NCI-H1417 treated with DMSO at 0.1 percent for 48 hours (cell line): ENCODE measurements at regions not wholly inside any gene's neighbourhood (a gene's known extent, or its start where the extent isn't known, plus 50 kb on each side); places are given as distances from the start of the nearest gene placed in this dataset.
A peak's percentile ranks its signal among the peaks of the same experiment; 100 is the strongest.

Experiments
- DNase-seq: peaks from one replicate; lab custom pipeline; 2025; lab: John Stamatoyannopoulos, UW

DNA sequence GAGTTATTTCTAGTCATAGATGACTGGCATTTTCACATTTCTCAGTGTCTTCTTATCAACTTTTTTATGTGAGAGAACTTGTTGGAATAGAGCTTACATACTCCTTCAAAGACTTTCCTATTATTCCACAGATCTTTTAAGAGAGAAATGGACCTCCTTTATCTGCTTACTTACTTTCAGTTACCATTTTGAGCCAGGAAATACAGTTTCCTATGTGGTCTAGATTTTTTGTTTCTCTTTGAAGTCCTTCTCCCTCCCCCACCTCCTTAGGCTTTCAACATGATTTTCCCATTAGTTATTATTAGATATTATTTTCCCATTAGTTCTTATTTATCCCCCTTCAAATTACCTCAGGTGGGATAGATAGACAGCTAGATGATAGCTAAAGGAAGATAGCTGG lies 289.1 kb upstream of the ITGA1 start:
- no peak for DNase-seq

GRCh38 chr5:52502460-52502999 lies 285.2 kb upstream of the ITGA1 start:
- DNase-seq, result peak; percentile 27

DNA sequence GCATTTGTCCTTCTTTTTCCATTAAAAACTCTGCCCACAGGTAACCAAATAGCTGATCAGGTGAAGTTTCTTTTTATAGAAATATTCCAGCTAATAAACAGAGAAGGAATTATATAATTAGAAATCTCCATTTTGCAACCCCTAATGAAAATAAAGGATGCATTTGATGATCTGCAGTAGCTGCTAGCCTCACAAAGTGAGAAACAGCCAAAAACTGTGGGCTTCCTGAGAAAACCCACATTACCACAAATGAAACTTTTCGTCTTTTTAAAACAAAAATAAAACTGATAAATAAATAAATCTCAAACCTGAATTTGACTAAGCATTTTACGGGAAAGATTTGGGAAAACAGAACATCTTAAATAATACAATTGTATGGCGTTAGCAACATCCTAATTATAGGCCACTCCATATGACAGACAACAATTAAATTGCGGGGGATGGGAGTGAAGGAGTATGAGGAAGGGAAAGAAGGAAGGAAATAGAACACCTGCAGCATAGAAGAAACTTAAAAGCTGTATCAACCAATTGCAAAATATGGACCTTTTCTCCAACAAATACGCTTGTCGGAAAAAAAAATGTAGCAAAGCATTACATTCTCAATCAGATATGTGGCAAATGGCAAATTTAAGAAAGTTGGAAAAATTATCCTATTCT lies 283.0 kb upstream of the ITGA1 start:
- no peak for DNase-seq

DNA sequence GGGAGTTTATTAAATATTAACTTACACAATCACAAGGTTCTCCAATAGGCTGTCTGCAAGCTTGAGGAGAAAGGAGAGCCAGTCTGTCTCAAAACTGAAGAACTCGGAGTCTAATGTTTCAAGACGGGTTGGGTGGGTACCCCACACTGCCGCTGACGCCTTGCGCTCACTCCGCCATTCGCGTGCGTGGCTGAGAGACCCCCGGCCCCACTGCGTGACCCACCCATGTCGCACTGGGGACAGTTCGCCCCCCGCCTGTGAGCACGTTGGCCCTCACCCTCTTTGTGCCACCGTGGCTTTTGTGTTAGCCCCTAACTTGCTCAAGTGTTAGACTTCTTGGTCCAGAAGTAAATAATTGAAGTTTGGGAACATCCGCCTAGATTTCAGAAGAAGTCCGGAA lies 270.0 kb upstream of the ITGA1 start:
- DNase-seq, result no peak

DNA sequence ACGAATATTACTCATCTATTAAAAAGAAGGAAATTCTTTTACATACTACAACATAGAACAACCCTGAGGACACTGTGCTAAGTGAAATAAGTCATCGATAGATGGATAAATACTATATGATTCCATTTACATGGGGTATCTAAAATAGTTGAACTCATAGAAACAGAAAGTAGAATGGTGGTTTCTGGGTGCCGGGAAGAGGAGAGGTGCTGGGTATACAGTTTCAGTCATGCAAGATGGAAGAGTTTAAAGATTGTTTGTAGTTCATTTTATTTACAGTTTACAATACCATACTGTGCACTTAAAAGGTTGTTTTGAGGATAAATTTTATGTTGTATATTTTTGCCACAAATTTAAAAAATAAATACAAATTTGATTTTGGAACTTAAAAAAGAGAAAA lies 267.5 kb upstream of the ITGA1 start:
- DNase-seq, result no peak

DNA sequence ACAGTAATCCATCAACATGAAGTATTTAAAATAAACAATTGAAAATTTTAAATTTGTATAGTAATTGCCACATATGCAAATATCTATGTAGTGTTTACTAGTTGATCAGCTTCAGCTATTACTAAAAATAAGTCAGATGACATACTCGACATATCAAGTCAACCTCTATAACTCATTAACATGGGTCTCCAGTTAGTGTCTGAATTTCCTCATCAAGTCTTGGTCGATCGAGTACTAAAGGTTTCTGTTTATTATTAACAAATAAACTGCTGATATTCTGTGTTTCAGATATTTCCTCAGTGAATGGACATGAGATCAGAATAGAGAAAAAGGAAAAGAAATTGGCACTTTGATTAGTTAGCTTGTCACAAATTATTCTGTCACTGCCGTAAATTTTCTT lies 266.5 kb upstream of the ITGA1 start:
- no peak for DNase-seq

DNA sequence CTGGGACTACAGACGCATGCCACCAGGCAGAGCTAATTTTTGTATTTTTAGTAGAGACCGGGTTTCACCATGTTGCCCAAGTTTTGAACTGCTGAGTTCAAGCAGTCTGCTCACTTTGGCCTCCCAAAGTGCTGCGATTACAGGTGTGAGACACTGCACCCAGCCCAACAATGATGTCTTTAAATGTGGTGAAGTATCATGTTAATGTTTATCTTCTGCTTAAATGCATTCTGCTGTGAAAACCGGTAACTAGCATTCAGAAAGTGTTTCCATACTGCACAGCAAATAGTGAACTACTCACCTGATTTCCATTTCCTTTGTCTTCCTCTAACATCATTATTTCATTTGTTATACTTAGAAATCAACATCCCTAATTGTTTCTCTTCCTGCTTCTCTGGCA lies 264.0 kb upstream of the ITGA1 start:
- no peak for DNase-seq

GRCh38 chr5:52531105-52531504 lies 256.6 kb upstream of the ITGA1 start:
- DNase-seq, result no peak

GRCh38 chr5:52543594-52543993 lies 244.1 kb upstream of the ITGA1 start:
- DNase-seq, result no peak

DNA sequence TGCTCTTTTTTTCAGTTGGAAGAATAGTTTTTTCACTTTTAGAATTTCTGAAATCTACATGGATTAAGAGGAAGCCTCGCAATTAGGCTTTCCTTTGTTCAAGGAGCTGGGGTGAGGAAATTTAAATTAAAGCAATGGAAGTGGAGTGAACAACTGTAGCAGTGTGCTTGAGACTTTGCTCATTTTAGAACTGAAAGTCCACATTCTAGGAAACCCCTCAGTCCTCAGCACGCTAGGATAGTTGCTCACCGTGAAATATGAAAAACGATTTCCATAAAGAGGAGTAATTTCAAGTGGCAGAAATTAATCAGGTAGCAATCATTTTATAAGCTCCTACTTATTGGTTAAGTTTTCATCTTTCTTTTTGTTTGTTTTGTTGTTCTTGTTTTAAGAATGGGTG lies 243.0 kb upstream of the ITGA1 start:
- no peak for DNase-seq

GRCh38 chr5:52554293-52554692 lies 233.4 kb upstream of the ITGA1 start:
- no peak for DNase-seq

DNA sequence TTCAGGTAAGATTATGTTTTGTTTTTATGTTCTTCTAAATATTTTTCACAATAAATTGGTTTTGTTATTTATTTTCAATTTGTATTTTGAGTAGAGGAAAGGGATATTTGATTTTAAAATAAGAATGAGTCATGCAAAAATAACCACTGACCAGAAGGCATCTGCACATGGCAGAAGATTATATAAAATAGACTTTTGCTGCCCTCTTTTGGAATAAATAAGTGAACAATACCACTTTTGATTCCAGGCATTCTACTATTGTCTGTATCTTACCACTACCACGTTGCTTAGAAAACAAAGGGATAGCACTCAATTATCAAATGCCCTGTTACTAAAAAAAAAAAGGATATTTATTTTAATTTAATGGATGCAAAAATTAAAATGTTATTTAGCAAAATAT lies 227.3 kb upstream of the ITGA1 start:
- peak; percentile 31 for DNase-seq

- DNase-seq, result no peak
Measured at GRCh38 chr5:52562473-52562872, 225.2 kb upstream of the ITGA1 start.

DNA sequence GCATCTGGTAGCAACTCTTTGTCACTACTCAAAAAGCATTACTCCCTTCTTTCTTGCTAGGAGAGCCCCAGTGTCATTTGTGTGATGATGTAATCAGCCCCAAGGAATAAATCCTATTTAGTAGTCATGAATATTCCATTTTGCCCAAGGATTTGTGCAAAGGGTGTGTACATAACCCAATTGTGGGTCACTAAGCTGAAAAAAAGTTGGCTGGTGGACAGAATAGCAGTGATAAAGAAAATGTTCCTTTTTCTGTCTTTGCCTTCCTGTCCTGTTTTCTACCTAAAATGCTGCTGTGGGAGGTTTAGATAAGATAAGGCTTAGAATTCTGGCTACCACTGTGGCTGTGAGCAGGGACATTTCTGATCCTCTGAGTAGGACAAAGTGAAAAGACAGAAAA lies 223.1 kb upstream of the ITGA1 start:
- DNase-seq, result no peak

- no peak for DNase-seq
Measured at GRCh38 chr5:52577546-52577945, 210.2 kb upstream of the ITGA1 start.

GRCh38 chr5:52579391-52579790 lies 208.3 kb upstream of the ITGA1 start:
- no peak for DNase-seq

GRCh38 chr5:52580921-52581320 lies 206.8 kb upstream of the ITGA1 start:
- DNase-seq, result no peak

DNA sequence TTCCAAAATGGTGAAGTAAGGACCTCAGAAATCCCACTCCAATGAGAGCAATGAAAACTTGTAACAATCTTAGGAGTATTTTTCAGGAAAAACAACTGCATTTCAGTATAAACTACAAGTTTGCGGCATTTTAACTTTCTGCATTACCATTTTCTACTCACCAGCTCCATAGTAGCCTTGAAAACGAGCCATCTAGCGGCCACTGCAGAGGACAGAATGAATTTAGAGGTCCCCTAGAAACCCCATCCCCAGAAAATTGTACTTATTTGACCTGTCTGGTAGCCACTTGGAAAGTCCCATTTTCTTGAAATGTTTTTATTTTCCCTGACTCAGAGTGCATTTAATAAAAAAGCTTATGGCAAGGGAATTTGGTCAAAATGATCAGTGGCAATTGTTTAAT lies 205.4 kb upstream of the ITGA1 start:
- DNase-seq, result no peak

GRCh38 chr5:52587131-52587530 lies 200.6 kb upstream of the ITGA1 start:
- no peak for DNase-seq

DNA sequence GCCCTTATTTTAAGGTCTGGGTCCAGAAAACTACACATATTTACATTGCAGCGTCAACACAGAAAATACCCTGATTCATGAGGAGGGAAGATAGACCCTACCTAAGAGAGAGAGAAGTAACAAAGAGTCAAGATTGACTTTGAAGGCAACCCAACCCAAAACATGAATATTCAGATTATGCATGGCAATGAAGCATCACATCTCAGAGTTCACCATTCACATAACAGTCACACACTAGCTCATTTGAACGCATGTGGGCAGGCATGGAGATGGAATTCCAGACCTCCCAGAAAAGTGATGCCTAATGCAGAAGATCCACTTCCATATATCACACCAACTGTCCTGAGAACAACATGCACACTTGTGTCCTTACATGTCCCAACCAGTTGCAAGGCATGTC lies 190.1 kb upstream of the ITGA1 start:
- no peak for DNase-seq

DNA sequence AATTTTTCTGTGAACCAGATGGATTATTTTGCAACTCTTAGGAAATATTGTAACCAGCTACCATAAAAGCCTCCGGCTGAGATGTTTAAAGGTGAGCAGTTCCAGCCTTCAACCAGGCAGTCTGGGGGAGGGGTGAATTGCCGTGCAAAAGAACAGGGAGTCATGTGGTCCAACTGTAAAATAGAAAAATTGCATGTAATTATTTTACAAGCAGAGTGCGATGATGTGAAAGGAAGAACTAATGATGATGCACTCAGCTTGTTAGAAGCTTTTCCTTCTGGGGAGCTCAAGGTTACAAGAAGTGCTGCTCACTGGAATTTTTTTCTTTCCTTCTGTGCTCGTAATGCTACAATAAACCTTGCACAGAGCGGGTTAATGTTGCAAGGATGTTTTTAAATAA lies 188.7 kb upstream of the ITGA1 start:
- no peak for DNase-seq

DNA sequence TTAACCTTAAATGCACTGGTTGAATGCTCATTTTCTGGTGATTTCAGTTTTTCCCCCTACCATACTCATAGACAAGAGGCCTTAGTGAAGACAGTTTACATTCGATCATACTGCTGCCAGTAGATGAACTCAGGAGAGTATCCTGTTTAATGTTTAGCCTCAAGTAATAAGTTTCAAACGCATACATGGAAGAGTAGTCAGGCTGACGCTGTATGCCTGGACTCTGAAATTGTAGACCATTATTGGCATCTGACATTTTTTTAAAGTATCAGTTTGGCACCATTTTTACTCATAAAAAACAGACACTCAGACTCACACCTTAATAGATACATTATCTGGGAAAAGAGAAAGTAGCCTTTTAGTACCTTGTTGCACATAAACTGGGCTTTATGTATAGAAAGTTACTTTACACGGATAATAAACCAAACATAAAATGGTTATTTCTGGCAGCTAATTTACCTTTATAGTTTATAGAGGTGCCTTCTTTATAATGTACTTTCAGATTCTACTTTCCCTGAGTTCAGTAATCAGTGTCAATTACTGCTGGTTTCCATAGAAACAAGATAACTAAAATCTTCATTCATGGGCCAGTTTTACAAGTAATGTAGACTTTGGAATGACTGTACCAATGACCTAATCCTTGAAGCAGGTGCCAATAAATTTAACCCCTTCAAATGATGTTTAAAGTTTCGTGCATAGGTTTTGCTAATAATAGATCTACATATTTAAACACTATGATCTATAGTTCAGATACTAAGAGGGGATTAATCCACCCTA lies 183.8 kb upstream of the ITGA1 start:
- no peak for DNase-seq
